Keratinocyte (primary cell): ENCODE measurements at regions not wholly inside any gene's neighbourhood (a gene's known extent, or its start where the extent isn't known, plus 50 kb on each side); places are given as distances from the start of the nearest gene placed in this dataset.

Experiments
- DNase-seq: peaks from one replicate; pipeline ENCODE4 v3.0.0-alpha.2; 2011; ENCODE audit warnings: low read depth, missing footprints, low spot score
- FAIRE-seq: peaks from 2 replicates; lab custom pipeline; 2011; peaks lifted over from hg19 to GRCh38; lab: Jason Lieb, UNC
- H2AFZ ChIP-seq: 2 replicates; pipeline ENCODE4 v1.6.0; 2012; ENCODE audit warnings: low read length, control low read depth, inconsistent platforms; ENCODE audit not compliant: control insufficient read depth
- H3K27ac ChIP-seq: 2 replicates; pipeline ENCODE4 v1.5.1; 2011; ENCODE audit warnings: low read length; ENCODE audit not compliant: control insufficient read depth, insufficient read depth
- H3K27me3 ChIP-seq: 3 replicates; pipeline ENCODE4 v1.6.0; 2011; ENCODE audit warnings: low read length; ENCODE audit not compliant: control insufficient read depth, insufficient read depth; ENCODE audit errors: extremely low read depth
- H3K36me3 ChIP-seq, 2 experiments: 2 replicates in 1 of 2; 3 replicates in 1 of 2; pipeline ENCODE4 v1.5.1; 2011; ENCODE audit warnings: low read length in 2 of 2, mild to moderate bottlenecking in 1 of 2; ENCODE audit not compliant: control insufficient read depth in 2 of 2, insufficient read depth in 2 of 2; ENCODE audit errors: extremely low read depth in 1 of 2
- H3K4me1 ChIP-seq: 3 replicates; pipeline ENCODE4 v1.5.1; 2011; ENCODE audit warnings: low read length; ENCODE audit not compliant: control insufficient read depth, insufficient read depth; ENCODE audit errors: extremely low read depth
- H3K4me2 ChIP-seq: 3 replicates; pipeline ENCODE4 v1.6.0; 2011; ENCODE audit warnings: low read depth, low read length; ENCODE audit not compliant: control insufficient read depth, insufficient read depth; ENCODE audit errors: extremely low read depth
- H3K4me3 ChIP-seq, 3 experiments: fragments of 200-600 bp in 1 of 3; sonication (generic) in 1 of 3; 2 replicates in 2 of 3; 3 replicates in 1 of 3; pipeline ENCODE4 v1.5.1; 2011 to 2016; ENCODE audit warnings: low read length in 3 of 3, mild to moderate bottlenecking in 3 of 3, control low read depth in 2 of 3, inconsistent platforms in 1 of 3, low read depth in 1 of 3, mixed read lengths in 1 of 3, mixed run types in 1 of 3, moderate library complexity in 1 of 3; ENCODE audit not compliant: control insufficient read depth in 2 of 3, insufficient read depth in 2 of 3; ENCODE audit errors: extremely low read depth in 1 of 3
- H3K79me2 ChIP-seq: 2 replicates; pipeline ENCODE4 v1.6.0; 2012; ENCODE audit warnings: low read length; ENCODE audit not compliant: control insufficient read depth, insufficient read depth
- H3K9ac ChIP-seq: 3 replicates; pipeline ENCODE4 v1.6.0; 2011; ENCODE audit warnings: low read length; ENCODE audit not compliant: control insufficient read depth, insufficient read depth; ENCODE audit errors: extremely low read depth
- H3K9me1 ChIP-seq: 3 replicates; pipeline ENCODE4 v1.6.0; 2011; ENCODE audit warnings: low read length; ENCODE audit not compliant: control insufficient read depth, insufficient read depth; ENCODE audit errors: extremely low read depth
- H3K9me3 ChIP-seq: 2 replicates; pipeline ENCODE4 v1.5.1; 2012; ENCODE audit warnings: low read depth, low read length; ENCODE audit not compliant: control insufficient read depth
- H4K20me1 ChIP-seq: 3 replicates; pipeline ENCODE4 v1.6.0; 2011; ENCODE audit warnings: low read length; ENCODE audit not compliant: control insufficient read depth, insufficient read depth; ENCODE audit errors: extremely low read depth
- CTCF ChIP-seq, 3 experiments: IDR thresholded peaks in 1 of 3; conservative IDR thresholded peaks in 1 of 3; optimal IDR thresholded peaks in 1 of 3; 2 replicates in 2 of 3; 3 replicates in 1 of 3; pipeline versions ENCODE3 to v1.5.1; 2011; ENCODE audit warnings: low read length in 3 of 3, mild to moderate bottlenecking in 3 of 3, moderate library complexity in 2 of 3, control low read depth in 1 of 3, inconsistent platforms in 1 of 3; ENCODE audit not compliant: insufficient read depth in 2 of 3; ENCODE audit errors: extremely low read depth in 1 of 3
- EZH2 ChIP-seq: IDR thresholded peaks from one replicate; pipeline ENCODE4 v1.6.1; 2012; ENCODE audit warnings: inconsistent platforms, mild to moderate bottlenecking, low read length, moderate library complexity
- dilution Hi-C: fragments of 300-500 bp; cut with MboI; formaldehyde crosslinking; loops from one replicate; pipeline ENCODE4 v1.7.0; 2020; ENCODE audit warnings: low sequenced_read_pairs; ENCODE audit not compliant: extremely low pct_ligation_motif_present

DNA sequence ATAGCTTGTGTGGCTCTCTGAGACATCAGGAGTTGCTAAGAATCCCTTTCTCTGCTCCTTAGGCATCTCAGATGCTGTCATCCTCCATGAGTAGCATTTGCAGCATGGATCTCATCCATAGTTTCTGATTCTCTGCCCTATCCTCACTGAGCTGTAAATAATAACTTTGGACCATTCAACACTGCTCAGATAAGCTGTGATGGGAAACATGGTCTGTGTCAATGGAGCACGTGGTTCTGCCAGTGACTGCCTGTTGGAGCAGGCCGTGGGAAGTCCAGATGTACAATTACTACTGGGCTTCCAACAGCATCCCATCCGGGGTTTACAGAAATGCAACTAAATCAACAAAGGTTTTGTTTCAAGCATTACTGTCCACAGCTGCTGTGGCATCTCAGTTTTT lies 160.1 kb downstream of the OR4C45 start:
- no peak for TF ChIP-seq EZH2
- no peak for TF ChIP-seq CTCF (optimal IDR thresholded peaks at IDR 0.05 in 1 of 3, IDR thresholded peaks at IDR 0.05 in 1 of 3, conservative IDR thresholded peaks at IDR 0.05 in 1 of 3; ENCODE audit: extremely low read depth in 1 of 3, insufficient read depth in 2 of 3, low read length in 3 of 3)
- no peak overlapping the region for H3K9ac ChIP-seq

DNA sequence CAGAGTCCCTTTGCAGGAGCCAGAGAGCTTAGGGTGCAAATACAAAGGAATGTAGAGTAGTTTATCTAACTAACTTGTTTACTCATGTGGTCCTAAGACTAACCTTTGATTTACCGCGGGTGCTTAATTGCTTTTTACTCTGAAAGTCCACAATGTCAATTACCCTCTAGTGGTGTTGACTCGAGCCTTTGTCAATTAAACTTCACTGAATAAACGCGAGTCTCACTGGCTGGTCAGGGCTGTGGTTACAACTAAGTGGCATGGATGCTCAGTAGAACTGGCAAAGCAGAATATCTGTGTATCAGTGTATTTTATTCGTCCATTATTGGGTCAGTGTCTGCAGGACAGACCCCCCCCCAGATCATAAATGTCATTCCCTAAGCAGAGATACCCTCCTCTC lies 181.7 kb downstream of the OR4C45 start:
- no peaks in the 10 kb centered on the region for H3K4me1 ChIP-seq
- DNase-seq, result no peak
- H3K9ac ChIP-seq, result no peak overlapping the region
- no peaks in the 10 kb centered on the region for H3K9me1 ChIP-seq
- no peaks in the 10 kb centered on the region for H3K9me3 ChIP-seq
- no peak for FAIRE-seq
- no peak overlapping the region for H3K27ac ChIP-seq
- dilution Hi-C loops, result no loop called here
- no peaks in the 10 kb centered on the region for H3K27me3 ChIP-seq
- no peak overlapping the region for H2AFZ ChIP-seq
- H3K4me3 ChIP-seq, result no peak overlapping the region
- no peaks in the 10 kb centered on the region for H3K79me2 ChIP-seq
- TF ChIP-seq CTCF (optimal IDR thresholded peaks at IDR 0.05 in 1 of 3, IDR thresholded peaks at IDR 0.05 in 1 of 3, conservative IDR thresholded peaks at IDR 0.05 in 1 of 3; ENCODE audit: extremely low read depth in 1 of 3, insufficient read depth in 2 of 3, low read length in 3 of 3), result no peak
- TF ChIP-seq EZH2, result no peak
- H4K20me1 ChIP-seq, result no peaks in the 10 kb centered on the region
- no peak overlapping the region for H3K4me2 ChIP-seq
- no peaks in the 10 kb centered on the region for H3K36me3 ChIP-seq

More for the DNA sequence above, 160.1 kb downstream of the OR4C45 start:
- Histone ChIP-seq H3K4me1 (no peaks in the 10 kb centered on the region), H3K79me2 (no peaks in the 10 kb centered on the region), H3K27me3 (no peaks in the 10 kb centered on the region), H4K20me1 (no peaks in the 10 kb centered on the region), H3K4me2 (no peak overlapping the region), H3K36me3 (no peaks in the 10 kb centered on the region), H3K27ac (no peak overlapping the region), H3K9me3 (no peaks in the 10 kb centered on the region), H2AFZ (no peak overlapping the region), H3K4me3 (no peak overlapping the region), H3K9me1 (no peaks in the 10 kb centered on the region)
- dilution Hi-C loops, result no loop called here
- FAIRE-seq (no peak), DNase-seq (no peak)
